SK-N-SH treated with all-trans-retinoic acid at 6 μM for 48 hours (cell line): ENCODE measurements at regions not wholly inside any gene's neighbourhood (a gene's known extent, or its start where the extent isn't known, plus 50 kb on each side); places are given as distances from the start of the nearest gene placed in this dataset.

ENCODE experiments used
- ISL1 ChIP-seq: fragments of 250-450 bp; sonication (Bioruptor Pico); IDR thresholded peaks from 2 replicates; pipeline ENCODE4 v2.1.2; 2022; ENCODE audit warnings: mild to moderate bottlenecking, moderate library complexity
- ZFP3 ChIP-seq: fragments of 250-450 bp; sonication (Bioruptor Pico); IDR thresholded peaks from 2 replicates; pipeline ENCODE4 v1.5.0; 2020; ENCODE audit warnings: mild to moderate bottlenecking, moderate library complexity
- ZNF8 ChIP-seq: fragments of 450-650 bp; formaldehyde crosslinking; IDR thresholded peaks from 2 replicates; pipeline ENCODE4 v1.5.0; 2020; ENCODE audit warnings: mild to moderate bottlenecking, moderate library complexity

GRCh38 chr2:24439971-24440340 lies 51.1 kb upstream of the NCOA1 start:
- TF ChIP-seq ISL1 (CRISPR knock-in tag) (no peak), ZNF8 (CRISPR knock-in tag) (no peak), ZFP3 (CRISPR knock-in tag) (no peak)
